ENCODE measurements at regions not wholly inside any gene's neighbourhood (a gene's known extent, or its start where the extent isn't known, plus 50 kb on each side); places are given as distances from the start of the nearest gene placed in this dataset.

- in situ Hi-C loops (cut with MboI) (loop anchor here (10.0 kb wide), 1 partner anchor 1097 kb away; no protein-coding TSS in a partner anchor), intact Hi-C loops (cut with micrococcal nuclease; ENCODE audit: unreplicated experiment) (no loop called here)
- H3K9me3 ChIP-seq (replicated peaks; ENCODE audit: control insufficient read depth, insufficient read depth, low read length) = peaks cover 15% of the 10 kb centered on the region
- FAIRE-seq (no peak), ATAC-seq (no peak), DNase-seq (ENCODE audit: low read depth, low spot score) (no peak)
- TF ChIP-seq SP1 (IDR thresholded peaks at IDR 0.05; ENCODE audit: low read depth, low read length) (no peak), YY1 (IDR thresholded peaks at IDR 0.05; ENCODE audit: low read depth, low read length) (no peak), TCF7 (IDR thresholded peaks at IDR 0.05; ENCODE audit: borderline replicate concordance) (no peak), RAD51 (IDR thresholded peaks at IDR 0.05) (no peak), REST (IDR thresholded peaks at IDR 0.05; ENCODE audit: low read depth, low read length) (no peak), FOXK2 (IDR thresholded peaks at IDR 0.05) (no peak)
- no peak overlapping the region for H3K9ac ChIP-seq (ENCODE audit: control insufficient read depth, insufficient read depth, low read length)
- no peak overlapping the region for H3K27ac ChIP-seq (ENCODE audit: control insufficient read depth, insufficient read depth)
- H3K27me3 ChIP-seq (replicated peaks in 1 of 2; ENCODE audit: control insufficient read depth in 2 of 2, insufficient read depth in 2 of 2, low read length in 1 of 2) = no peaks in the 10 kb centered on the region
- H4K20me1 ChIP-seq (ENCODE audit: control insufficient read depth, insufficient read depth) = no peaks in the 10 kb centered on the region
- H3K36me3 ChIP-seq (ENCODE audit: control insufficient read depth in 2 of 2, insufficient read depth in 2 of 2, low read length in 1 of 2) = no peaks in the 10 kb centered on the region
- ChIA-PET POLR2A (no interaction called here), CTCF (no interaction called here), SMC1A (ENCODE audit: uncharacterized antibody, unreplicated experiment) (no interaction called here), RAD21 (ENCODE audit: unreplicated experiment) (no interaction called here)
- BruUV-seq (replicated peaks) = no TSS peak
- no peak overlapping the region for H2AFZ ChIP-seq (ENCODE audit: control insufficient read depth, low read depth, low read length)
- WGBS (ENCODE audit: insufficient coverage, insufficient replicate concordance, low lambda C conversion rate, missing lambda C conversion rate) = 1% methylated on average over 3 of the region's 3 CpGs
- H3K4me2 ChIP-seq (ENCODE audit: control insufficient read depth, insufficient read depth) = no peak overlapping the region
- H3K4me3 ChIP-seq = no peak overlapping the region
- no peaks in the 10 kb centered on the region for H3K4me1 ChIP-seq (ENCODE audit: control insufficient read depth, insufficient read depth, low read length)
- H3K79me2 ChIP-seq (ENCODE audit: control insufficient read depth, insufficient read depth, low read length) = no peaks in the 10 kb centered on the region
These were observed 1150.0 kb downstream of the RPIA start for GRCh38 chr2:89841476-89841840.

Data from GM12878 (cell line).